ENCODE measurements at regions not wholly inside any gene's neighbourhood (a gene's known extent, or its start where the extent isn't known, plus 50 kb on each side); places are given as distances from the start of the nearest gene placed in this dataset.

GRCh38 chr14:29463727-29464395 lies 463.8 kb downstream of the PRKD1 start:
- H3K27ac ChIP-seq (ENCODE audit: insufficient read length, low read depth, low read length) = no peak overlapping the region
- no peak overlapping the region for H3K4ac ChIP-seq (ENCODE audit: low read depth, low read length)
- H4K5ac ChIP-seq (ENCODE audit: insufficient read length, low read depth, low read length) = no peak overlapping the region
- H3K79me1 ChIP-seq (ENCODE audit: insufficient read depth, low read depth, low read length, poor library complexity, severe bottlenecking) = no peaks in the 10 kb centered on the region
- no peak overlapping the region for H2AK5ac ChIP-seq (ENCODE audit: insufficient read length, low read length)
- Mint-ChIP-seq H3K4me1 (no peaks in the 10 kb centered on the region), H3K36me3 (ENCODE audit: insufficient read depth in 1 of 3, low read depth in 3 of 3) (peaks cover 0 to 3% (median 0%) of the 10 kb centered on the region in 3 experiments; a peak in 1 of 7 replicates), H3K9me3 (no peaks in the 10 kb centered on the region), H3K4me3 (no peak overlapping the region), H3K27ac (no peak overlapping the region), H3K27me3 (ENCODE audit: low read depth) (peaks cover 2% of the 10 kb centered on the region)
- WGBS (ENCODE audit: extremely low coverage, insufficient read length, low lambda C conversion rate) = no CpG with 5 or more reads among the region's 6 CpGs
- no peak overlapping the region for H4K8ac ChIP-seq (replicated peaks; ENCODE audit: insufficient read length, low read depth, low read length)
- H2BK120ac ChIP-seq (ENCODE audit: low read depth, low read length, poor library complexity, severe bottlenecking) = no peak overlapping the region
- H4K91ac ChIP-seq (ENCODE audit: insufficient read length, low read depth, low read length) = no peak overlapping the region
- TF ChIP-seq, protein P1, sequence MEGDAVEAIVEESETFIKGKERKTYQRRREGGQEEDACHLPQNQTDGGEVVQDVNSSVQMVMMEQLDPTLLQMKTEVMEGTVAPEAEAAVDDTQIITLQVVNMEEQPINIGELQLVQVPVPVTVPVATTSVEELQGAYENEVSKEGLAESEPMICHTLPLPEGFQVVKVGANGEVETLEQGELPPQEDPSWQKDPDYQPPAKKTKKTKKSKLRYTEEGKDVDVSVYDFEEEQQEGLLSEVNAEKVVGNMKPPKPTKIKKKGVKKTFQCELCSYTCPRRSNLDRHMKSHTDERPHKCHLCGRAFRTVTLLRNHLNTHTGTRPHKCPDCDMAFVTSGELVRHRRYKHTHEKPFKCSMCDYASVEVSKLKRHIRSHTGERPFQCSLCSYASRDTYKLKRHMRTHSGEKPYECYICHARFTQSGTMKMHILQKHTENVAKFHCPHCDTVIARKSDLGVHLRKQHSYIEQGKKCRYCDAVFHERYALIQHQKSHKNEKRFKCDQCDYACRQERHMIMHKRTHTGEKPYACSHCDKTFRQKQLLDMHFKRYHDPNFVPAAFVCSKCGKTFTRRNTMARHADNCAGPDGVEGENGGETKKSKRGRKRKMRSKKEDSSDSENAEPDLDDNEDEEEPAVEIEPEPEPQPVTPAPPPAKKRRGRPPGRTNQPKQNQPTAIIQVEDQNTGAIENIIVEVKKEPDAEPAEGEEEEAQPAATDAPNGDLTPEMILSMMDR (conservative IDR thresholded peaks at IDR 0.05) = no peak
- no peaks in the 10 kb centered on the region for H3K4me1 ChIP-seq (ENCODE audit: insufficient read depth, low read length)
- H4K20me1 ChIP-seq (ENCODE audit: control insufficient read depth, insufficient read depth, insufficient read length) = no peaks in the 10 kb centered on the region
- H3K23me2 ChIP-seq (ENCODE audit: insufficient read length, low read depth, low read length, poor library complexity, severe bottlenecking) = no peaks in the 10 kb centered on the region
- H2BK5ac ChIP-seq (ENCODE audit: insufficient read length, low read length) = no peak overlapping the region
- no peak for DNase-seq
- H3K27me3 ChIP-seq (ENCODE audit: insufficient read depth, low read length) = no peaks in the 10 kb centered on the region
- H2AFZ ChIP-seq (ENCODE audit: low read length) = no peak overlapping the region
- no peak overlapping the region for H2BK15ac ChIP-seq (ENCODE audit: low read depth, low read length)
- no peaks in the 10 kb centered on the region for H3K9me3 ChIP-seq (ENCODE audit: control insufficient read depth, low read depth, low read length)
- no peak overlapping the region for H3K9ac ChIP-seq (ENCODE audit: extremely low read depth, insufficient read length, low read length)
- no peak overlapping the region for H3T11ph ChIP-seq (ENCODE audit: low read length)
- H3K4me2 ChIP-seq (ENCODE audit: insufficient read depth, insufficient read length, low read length) = no peak overlapping the region
- H3K18ac ChIP-seq (ENCODE audit: insufficient read length, low read depth, low read length) = no peak overlapping the region
- H3K56ac ChIP-seq (ENCODE audit: insufficient read length, low read depth, low read length) = no peak overlapping the region
- no peak overlapping the region for H2BK20ac ChIP-seq (ENCODE audit: low read depth, low read length, poor library complexity, severe bottlenecking)
- no peaks in the 10 kb centered on the region for H3K79me2 ChIP-seq (ENCODE audit: insufficient read depth, low read length)
- H3K23ac ChIP-seq (ENCODE audit: insufficient read length, low read depth, low read length) = no peak overlapping the region
- no peak overlapping the region for H3K14ac ChIP-seq (ENCODE audit: insufficient read depth, low read length)
- H2BK12ac ChIP-seq (ENCODE audit: insufficient read length, low read depth, low read length) = no peak overlapping the region

Data from H9 (cell line).